ENCODE measurements at regions not wholly inside any gene's neighbourhood (a gene's known extent, or its start where the extent isn't known, plus 50 kb on each side); places are given as distances from the start of the nearest gene placed in this dataset.

- no peak for TF ChIP-seq CTCF (IDR thresholded peaks at IDR 0.05)
- TF ChIP-seq REST (IDR thresholded peaks at IDR 0.05; ENCODE audit: low read depth, low read length), result no peak
- no peak for TF ChIP-seq EP300 (IDR thresholded peaks at IDR 0.05; ENCODE audit: borderline replicate concordance in 1 of 2, low read depth in 1 of 2, low read length in 1 of 2)
- no peak for TF ChIP-seq FOXM1 (IDR thresholded peaks at IDR 0.05; ENCODE audit: low read depth)
- no peak for TF ChIP-seq RCOR1 (IDR thresholded peaks at IDR 0.05; ENCODE audit: low read length)
- no peak for TF ChIP-seq FOXJ3 (CRISPR knock-in tag; IDR thresholded peaks at IDR 0.05)
- TF ChIP-seq TAF1 (IDR thresholded peaks at IDR 0.05; ENCODE audit: borderline replicate concordance, low read depth, low read length), result no peak
- TF ChIP-seq SMC3 (IDR thresholded peaks at IDR 0.05; ENCODE audit: low read depth, low read length), result no peak
- TF ChIP-seq CHD2 (IDR thresholded peaks at IDR 0.05; ENCODE audit: low read length, partially characterized antibody), result no peak
- no peak for TF ChIP-seq GATA2 (CRISPR knock-in tag; IDR thresholded peaks at IDR 0.05)
- TF ChIP-seq JUND (IDR thresholded peaks at IDR 0.05), result no peak
- TF ChIP-seq EZH2phosphoT487 (IDR thresholded peaks at IDR 0.05; ENCODE audit: borderline replicate concordance, low read depth), result no peak
- no peak for TF ChIP-seq MXI1 (IDR thresholded peaks at IDR 0.05; ENCODE audit: low read depth, low read length)
- TF ChIP-seq SIN3A (IDR thresholded peaks at IDR 0.05; ENCODE audit: borderline replicate concordance, low read depth, low read length), result no peak
Measured at GRCh38 chr12:13666806-13667205, 314.6 kb downstream of the GRIN2B start.

All from SK-N-SH (cell line).